Panc1 (cell line): ENCODE measurements at regions not wholly inside any gene's neighbourhood (a gene's known extent, or its start where the extent isn't known, plus 50 kb on each side); places are given as distances from the start of the nearest gene placed in this dataset.

Experiments
- ATAC-seq: fragments of 200-7000 bp; cut with Tn5 transposase; 2 replicates; pipeline ENCODE4 v1.9.1; 2020; ENCODE audit warnings: mild to moderate bottlenecking, moderate library complexity
- BruUV-seq: library from RNA; stranded (reverse); fragments of 400-500 nt; replicated peaks from 2 replicates; lab custom pipeline; 2021; lab: Mats Ljungman, UMichigan
- CTCF ChIA-PET: fragments of 300-600 bp; sonication (Branson Sonifier 250); formaldehyde crosslinking; loops from one replicate; lab custom pipeline; 2022; ENCODE audit warnings: antibody characterized with exemption; lab: Charles Lee
- POLR2A ChIA-PET: fragments of 300-600 bp; sonication (Branson Sonifier 250); formaldehyde crosslinking; loops from one replicate; lab custom pipeline; 2022; ENCODE audit warnings: antibody characterized with exemption; lab: Charles Lee
- DNase-seq: peaks from one replicate; pipeline ENCODE4 v3.0.0-alpha.2; 2010; ENCODE audit warnings: low read depth, low spot score
- H3K27ac ChIP-seq: 2 replicates; pipeline ENCODE4 v1.5.1; 2011; ENCODE audit warnings: mild to moderate bottlenecking, low read length, inconsistent platforms
- H3K27me3 ChIP-seq: fragments of 200-500 bp; sonication (Bioruptor generic); 2 replicates; pipeline ENCODE4 v1.6.0; 2014; ENCODE audit warnings: low read length, inconsistent platforms; ENCODE audit not compliant: control insufficient read depth, insufficient read depth
- H3K36me3 ChIP-seq: fragments of 200-500 bp; sonication (Bioruptor generic); 2 replicates; pipeline ENCODE4 v1.5.1; 2014; ENCODE audit warnings: inconsistent platforms, mild to moderate bottlenecking, low read length, moderate library complexity; ENCODE audit not compliant: control insufficient read depth, insufficient read depth
- H3K4me1 ChIP-seq: 2 replicates; pipeline ENCODE4 v1.5.1; 2011; ENCODE audit warnings: inconsistent platforms, mild to moderate bottlenecking, low read length, moderate library complexity; ENCODE audit not compliant: control insufficient read depth, insufficient read depth
- H3K4me3 ChIP-seq, 2 experiments: 2 replicates each; pipeline ENCODE4 v1.5.1; 2011 to 2012; ENCODE audit warnings: low read depth in 2 of 2, low read length in 2 of 2, mild to moderate bottlenecking in 2 of 2, inconsistent platforms in 1 of 2, moderate library complexity in 1 of 2
- H3K9me3 ChIP-seq: fragments of 200-500 bp; sonication (Bioruptor generic); 2 replicates; pipeline ENCODE4 v1.5.1; 2014; ENCODE audit warnings: low read depth, mild to moderate bottlenecking, inconsistent platforms, low read length, moderate library complexity; ENCODE audit not compliant: control insufficient read depth, insufficient read depth
- CTCF ChIP-seq: fragments of 450-650 bp; IDR thresholded peaks from 2 replicates; pipeline ENCODE4 v1.5.1; 2017; ENCODE audit warnings: mild to moderate bottlenecking
- POLR2AphosphoS5 ChIP-seq: IDR thresholded peaks from 2 replicates; pipeline ENCODE4 v1.6.1; 2012; ENCODE audit warnings: mild to moderate bottlenecking, low read depth, low read length, moderate library complexity
- REST ChIP-seq, 2 experiments: IDR thresholded peaks; 2 replicates each; pipeline ENCODE4 v1.6.1; 2011 to 2012; ENCODE audit warnings: low read depth in 2 of 2, control low read depth in 1 of 2, low read length in 1 of 2, mild to moderate bottlenecking in 1 of 2, moderate library complexity in 1 of 2; ENCODE audit not compliant: insufficient read depth in 1 of 2
- SIN3A ChIP-seq: IDR thresholded peaks from 2 replicates; pipeline ENCODE4 v1.6.1; 2012; ENCODE audit warnings: low read depth, mild to moderate bottlenecking, low read length, moderate library complexity, borderline replicate concordance; ENCODE audit not compliant: insufficient read depth
- TCF7L2 ChIP-seq: IDR thresholded peaks from 2 replicates; pipeline ENCODE4 v1.6.1; 2011; ENCODE audit warnings: mild to moderate bottlenecking, low read depth, low read length, inconsistent platforms
- in situ Hi-C: cut with HindIII; loops from 2 replicates; pipeline ENCODE4 v1.10.0; 2016; ENCODE audit warnings: low sequenced_read_pairs, low pct_unique_long_range_greater_than_20kb
- intact Hi-C: fragments of 100-400 bp; cut with micrococcal nuclease; formaldehyde crosslinking; loops from one replicate; pipeline ENCODE4 v1.10.0; 2022; ENCODE audit not compliant: unreplicated experiment

- ChIA-PET CTCF (no interaction called here), POLR2A (no interaction called here)
- no peaks in the 10 kb centered on the region for H3K9me3 ChIP-seq
- DNase-seq (no peak), ATAC-seq (no peak)
- no peaks in the 10 kb centered on the region for H3K27me3 ChIP-seq
- H3K27ac ChIP-seq, result no peak overlapping the region
- no TSS peak for BruUV-seq
- H3K4me1 ChIP-seq, result no peaks in the 10 kb centered on the region
- H3K4me3 ChIP-seq, result no peak overlapping the region
- intact Hi-C loops (no loop called here), in situ Hi-C loops (no loop called here)
- no peak for TF ChIP-seq CTCF
- TF ChIP-seq TCF7L2, result no peak
- TF ChIP-seq REST (IDR thresholded peaks at IDR 0.05; ENCODE audit: insufficient read depth in 1 of 2, low read depth in 2 of 2, low read length in 1 of 2), result no peak
- TF ChIP-seq SIN3A, result no peak
- no peak for TF ChIP-seq POLR2AphosphoS5
- H3K36me3 ChIP-seq, result no peaks in the 10 kb centered on the region
Measured at GRCh38 chr3:75232216-75232615, 431.9 kb upstream of the FRG2C start.

GRCh38 chr3:75235631-75236030 lies 428.5 kb upstream of the FRG2C start:
- ChIA-PET POLR2A (no interaction called here), CTCF (no interaction called here)
- TF ChIP-seq REST (IDR thresholded peaks at IDR 0.05; ENCODE audit: insufficient read depth in 1 of 2, low read depth in 2 of 2, low read length in 1 of 2) (no peak), CTCF (no peak), SIN3A (no peak), TCF7L2 (no peak), POLR2AphosphoS5 (no peak)
- H3K27ac ChIP-seq, result no peak overlapping the region
- no peaks in the 10 kb centered on the region for H3K27me3 ChIP-seq
- no peaks in the 10 kb centered on the region for H3K4me1 ChIP-seq
- ATAC-seq (no peak), DNase-seq (no peak)
- no TSS peak for BruUV-seq
- H3K36me3 ChIP-seq, result no peaks in the 10 kb centered on the region
- H3K4me3 ChIP-seq, result no peak overlapping the region
- in situ Hi-C loops (no loop called here), intact Hi-C loops (no loop called here)
- H3K9me3 ChIP-seq, result no peaks in the 10 kb centered on the region
